GM13977 (cell line): ENCODE measurements at regions not wholly inside any gene's neighbourhood (a gene's known extent, or its start where the extent isn't known, plus 50 kb on each side); places are given as distances from the start of the nearest gene placed in this dataset.

Source experiments
- DNase-seq: peaks from one replicate; pipeline ENCODE4 v3.0.0; 2012; ENCODE audit warnings: low spot score
- in situ Hi-C: fragments of 300-500 bp; cut with MboI; formaldehyde crosslinking; loops from one replicate; pipeline ENCODE4 v1.12.0; 2022; ENCODE audit warnings: low sequenced_read_pairs, low pct_unique_long_range_greater_than_20kb, mixed read lengths, inconsistent platforms; ENCODE audit not compliant: unreplicated experiment
- TF ChIP-seq, protein P1 (sequence below): IDR thresholded peaks from 2 replicates; pipeline ENCODE4 v1.5.1; 2012; ENCODE audit warnings: mild to moderate bottlenecking, control low read depth; ENCODE audit not compliant: insufficient read depth; ENCODE audit errors: extremely low read depth, missing control alignments

- in situ Hi-C loops = no loop called here
- no peak for DNase-seq
- TF ChIP-seq, protein P1, sequence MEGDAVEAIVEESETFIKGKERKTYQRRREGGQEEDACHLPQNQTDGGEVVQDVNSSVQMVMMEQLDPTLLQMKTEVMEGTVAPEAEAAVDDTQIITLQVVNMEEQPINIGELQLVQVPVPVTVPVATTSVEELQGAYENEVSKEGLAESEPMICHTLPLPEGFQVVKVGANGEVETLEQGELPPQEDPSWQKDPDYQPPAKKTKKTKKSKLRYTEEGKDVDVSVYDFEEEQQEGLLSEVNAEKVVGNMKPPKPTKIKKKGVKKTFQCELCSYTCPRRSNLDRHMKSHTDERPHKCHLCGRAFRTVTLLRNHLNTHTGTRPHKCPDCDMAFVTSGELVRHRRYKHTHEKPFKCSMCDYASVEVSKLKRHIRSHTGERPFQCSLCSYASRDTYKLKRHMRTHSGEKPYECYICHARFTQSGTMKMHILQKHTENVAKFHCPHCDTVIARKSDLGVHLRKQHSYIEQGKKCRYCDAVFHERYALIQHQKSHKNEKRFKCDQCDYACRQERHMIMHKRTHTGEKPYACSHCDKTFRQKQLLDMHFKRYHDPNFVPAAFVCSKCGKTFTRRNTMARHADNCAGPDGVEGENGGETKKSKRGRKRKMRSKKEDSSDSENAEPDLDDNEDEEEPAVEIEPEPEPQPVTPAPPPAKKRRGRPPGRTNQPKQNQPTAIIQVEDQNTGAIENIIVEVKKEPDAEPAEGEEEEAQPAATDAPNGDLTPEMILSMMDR = no peak
Measured at GRCh38 chr16:22675745-22676540, 138.0 kb upstream of the HS3ST2 start.

GRCh38 chr16:22677024-22677830, 136.7 kb upstream of the HS3ST2 start:
- in situ Hi-C loops = no loop called here
- TF ChIP-seq, protein P1 = no peak
- DNase-seq = no peak

- DNase-seq = no peak
- in situ Hi-C loops = no loop called here
- TF ChIP-seq, protein P1 = no peak
Measured at GRCh38 chr16:22678311-22678710, 135.7 kb upstream of the HS3ST2 start.

GRCh38 chr16:22681554-22682291, 132.2 kb upstream of the HS3ST2 start:
- TF ChIP-seq, protein P1 = no peak
- no peak for DNase-seq
- in situ Hi-C loops = no loop called here

DNA sequence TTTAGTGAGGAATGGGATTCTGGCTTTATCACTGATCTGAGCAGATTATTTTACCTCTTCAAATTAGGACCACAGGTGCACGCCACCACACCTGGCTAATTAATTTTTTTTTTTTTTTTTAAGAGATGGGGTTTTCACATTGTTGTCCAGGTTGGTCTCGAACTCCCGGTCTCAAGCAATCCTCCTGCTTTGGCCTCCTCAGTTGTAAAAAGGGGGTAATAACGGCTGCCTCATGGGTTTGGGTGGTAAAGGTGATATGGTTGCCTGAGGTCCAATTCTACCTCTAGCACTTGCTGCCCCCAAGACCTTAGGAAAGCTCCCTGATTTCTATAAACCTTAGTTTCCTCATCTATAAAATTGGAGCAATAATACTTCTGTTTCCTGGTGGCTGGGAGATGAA, 130.7 kb upstream of the HS3ST2 start:
- TF ChIP-seq, protein P1 = no peak
- no peak for DNase-seq
- in situ Hi-C loops = no loop called here
